IPS-18c (cell line): ENCODE measurements at regions not wholly inside any gene's neighbourhood (a gene's known extent, or its start where the extent isn't known, plus 50 kb on each side); places are given as distances from the start of the nearest gene placed in this dataset.

Source experiments
- H3K4me3 ChIP-seq: 2 replicates; pipeline ENCODE4 v1.7.0; 2013; ENCODE audit warnings: low read depth, mild to moderate bottlenecking, low read length, moderate library complexity; ENCODE audit not compliant: insufficient read depth
- H3K9me3 ChIP-seq: one replicate; pipeline ENCODE4 v1.6.1; 2013; ENCODE audit warnings: mild to moderate bottlenecking, low read length, moderate library complexity; ENCODE audit not compliant: control insufficient read depth, insufficient read depth

- Histone ChIP-seq H3K9me3 (no peaks in the 10 kb centered on the region), H3K4me3 (no peak overlapping the region)
Observed at GRCh38 chr13:40146063-40146462, 490.6 kb downstream of the COG6 start.

GRCh38 chr13:40146611-40147117 is 491.2 kb downstream of the COG6 start:
- H3K4me3 ChIP-seq = no peak overlapping the region

GRCh38 chr13:40148101-40148500 is 492.6 kb downstream of the COG6 start:
- H3K9me3 ChIP-seq = no peaks in the 10 kb centered on the region
- H3K4me3 ChIP-seq = no peak overlapping the region

More at GRCh38 chr13:40146611-40147117, 491.2 kb downstream of the COG6 start:
- H3K9me3 ChIP-seq = no peaks in the 10 kb centered on the region

GRCh38 chr13:40148742-40149141 is 493.3 kb downstream of the COG6 start:
- Histone ChIP-seq H3K9me3 (no peaks in the 10 kb centered on the region), H3K4me3 (no peak overlapping the region)

- H3K9me3 ChIP-seq = no peaks in the 10 kb centered on the region
- no peak overlapping the region for H3K4me3 ChIP-seq
Observed at GRCh38 chr13:40149611-40150274, 494.3 kb downstream of the COG6 start.

- Histone ChIP-seq H3K4me3 (no peak overlapping the region), H3K9me3 (no peaks in the 10 kb centered on the region)
Observed at GRCh38 chr13:40151673-40152072, 496.2 kb downstream of the COG6 start.

- H3K9me3 ChIP-seq = no peaks in the 10 kb centered on the region
- no peak overlapping the region for H3K4me3 ChIP-seq
Observed at GRCh38 chr13:40152145-40152544, 496.7 kb downstream of the COG6 start.

- H3K9me3 ChIP-seq = no peaks in the 10 kb centered on the region
- no peak overlapping the region for H3K4me3 ChIP-seq
Observed at GRCh38 chr13:40152922-40153321, 497.5 kb downstream of the COG6 start.

- Histone ChIP-seq H3K4me3 (no peak overlapping the region), H3K9me3 (no peaks in the 10 kb centered on the region)
Observed at GRCh38 chr13:40153516-40153915, 498.1 kb downstream of the COG6 start.

GRCh38 chr13:40155201-40155600 is 499.7 kb downstream of the COG6 start:
- Histone ChIP-seq H3K9me3 (no peaks in the 10 kb centered on the region), H3K4me3 (no peak overlapping the region)

- H3K4me3 ChIP-seq = no peak overlapping the region
Observed at GRCh38 chr13:40158218-40158617, 502.8 kb downstream of the COG6 start.

GRCh38 chr13:40158757-40159156 is 503.3 kb downstream of the COG6 start:
- H3K4me3 ChIP-seq = no peak overlapping the region
- no peaks in the 10 kb centered on the region for H3K9me3 ChIP-seq

More at GRCh38 chr13:40158218-40158617, 502.8 kb downstream of the COG6 start:
- no peaks in the 10 kb centered on the region for H3K9me3 ChIP-seq

GRCh38 chr13:40159736-40160135 is 504.3 kb downstream of the COG6 start:
- Histone ChIP-seq H3K4me3 (no peak overlapping the region), H3K9me3 (no peaks in the 10 kb centered on the region)

GRCh38 chr13:40160618-40161350 is 505.3 kb downstream of the COG6 start:
- Histone ChIP-seq H3K9me3 (no peaks in the 10 kb centered on the region), H3K4me3 (no peak overlapping the region)

GRCh38 chr13:40161351-40161810 is 505.1 kb downstream of the FOXO1 start:
- Histone ChIP-seq H3K4me3 (no peak overlapping the region), H3K9me3 (no peaks in the 10 kb centered on the region)

- Histone ChIP-seq H3K9me3 (no peaks in the 10 kb centered on the region), H3K4me3 (no peak overlapping the region)
Observed at GRCh38 chr13:40161931-40162330, 504.5 kb downstream of the FOXO1 start.

GRCh38 chr13:40163066-40164000 is 503.1 kb downstream of the FOXO1 start:
- Histone ChIP-seq H3K4me3 (no peak overlapping the region), H3K9me3 (no peaks in the 10 kb centered on the region)
